GM18951 (cell line): ENCODE measurements at regions not wholly inside any gene's neighbourhood (a gene's known extent, or its start where the extent isn't known, plus 50 kb on each side); places are given as distances from the start of the nearest gene placed in this dataset.
"Not testable (repeated sequence)": the region's sequence is repeated elsewhere in the genome, so short reads cannot be mapped to it uniquely, and the experiment has no call there.

Experiments
- POLR2A ChIP-seq: IDR thresholded peaks from 4 replicates; pipeline ENCODE4 v1.6.1; 2011; ENCODE audit warnings: mild to moderate bottlenecking; ENCODE audit not compliant: insufficient read length, insufficient read depth; ENCODE audit errors: extremely low read depth
- in situ Hi-C: fragments of 300-500 bp; cut with MboI; formaldehyde crosslinking; loops from one replicate; pipeline ENCODE4 v1.12.0; 2022; ENCODE audit warnings: low sequenced_read_pairs, mixed read lengths, inconsistent platforms; ENCODE audit not compliant: unreplicated experiment

- TF ChIP-seq POLR2A = no peak
- in situ Hi-C loops = no loop called here
Observed at GRCh38 chr3:140768941-140769340, 91.1 kb downstream of the TRIM42 start.

DNA sequence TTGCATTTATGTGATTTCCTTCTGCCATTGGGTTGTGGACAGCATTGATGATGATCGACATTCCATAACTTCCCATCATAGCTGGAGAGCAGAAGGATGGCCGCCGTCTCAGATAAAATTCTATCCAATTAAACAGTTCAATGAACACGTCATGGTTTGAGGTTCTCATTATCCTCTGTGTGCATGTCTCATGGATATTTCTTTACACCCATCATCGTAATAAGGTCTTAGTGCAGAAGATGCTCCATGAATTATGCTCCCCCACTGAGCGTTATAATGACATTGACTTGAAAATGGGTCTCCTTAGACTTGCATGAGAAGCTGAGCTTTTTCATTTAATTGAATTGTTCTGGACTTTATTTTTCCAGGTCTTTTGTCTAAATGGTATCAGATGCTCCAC, 92.1 kb downstream of the TRIM42 start:
- in situ Hi-C loops = no loop called here
- TF ChIP-seq POLR2A = no peak

- TF ChIP-seq POLR2A = no peak
- in situ Hi-C loops = no loop called here
Observed at GRCh38 chr3:140770977-140771667, 93.3 kb downstream of the TRIM42 start.

DNA sequence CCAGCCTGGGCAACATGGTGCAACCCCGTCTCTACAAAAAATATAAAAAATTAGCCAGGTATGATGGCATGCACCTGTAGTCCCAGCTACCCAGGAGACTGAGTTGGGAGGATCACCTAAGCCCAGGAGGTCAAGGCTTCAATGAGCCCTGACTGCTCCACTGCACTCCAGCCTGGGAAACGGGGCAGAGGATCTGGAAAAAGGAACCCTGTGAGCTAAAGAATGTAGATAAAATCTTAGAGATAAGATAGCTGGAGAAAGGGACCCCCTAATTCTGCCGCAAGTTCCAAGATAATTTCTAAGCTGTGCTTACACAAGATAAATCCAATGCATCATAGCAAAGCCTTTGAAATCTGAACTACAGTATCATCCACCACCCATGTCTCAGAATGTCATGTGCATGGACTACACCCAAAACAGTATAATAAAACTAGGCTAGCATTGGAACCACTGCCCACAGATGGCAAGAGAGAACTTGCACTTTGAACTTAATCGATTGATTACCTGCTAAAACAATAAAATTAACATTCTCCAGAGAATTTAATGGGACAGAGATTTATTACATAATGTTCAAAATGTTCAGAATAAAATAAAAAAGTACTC, 99.9 kb downstream of the TRIM42 start:
- in situ Hi-C loops = no loop called here
- TF ChIP-seq POLR2A = no peak

GRCh38 chr3:140791368-140791767, 113.5 kb downstream of the TRIM42 start:
- no peak for TF ChIP-seq POLR2A
- in situ Hi-C loops = no loop called here

DNA sequence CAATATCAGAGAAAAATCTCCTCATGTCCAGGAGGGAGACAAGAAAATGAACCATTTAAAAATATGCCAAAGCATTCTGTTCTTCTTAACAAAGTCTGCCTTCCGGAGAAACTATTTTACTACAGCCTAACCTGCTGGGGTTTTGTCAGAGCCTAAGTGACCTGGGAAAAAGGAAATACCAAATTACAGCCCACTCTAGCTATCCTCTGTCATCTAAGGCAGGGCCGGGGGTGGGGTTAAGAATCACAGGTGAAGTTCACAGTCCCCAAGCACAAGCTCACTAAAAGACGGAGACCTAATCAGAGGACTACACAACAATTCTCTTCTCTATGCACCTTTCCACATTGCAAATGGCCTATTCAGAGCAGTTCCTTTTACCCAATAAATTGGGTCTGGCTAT, 116.6 kb downstream of the TRIM42 start:
- no peak for TF ChIP-seq POLR2A
- in situ Hi-C loops = no loop called here

DNA sequence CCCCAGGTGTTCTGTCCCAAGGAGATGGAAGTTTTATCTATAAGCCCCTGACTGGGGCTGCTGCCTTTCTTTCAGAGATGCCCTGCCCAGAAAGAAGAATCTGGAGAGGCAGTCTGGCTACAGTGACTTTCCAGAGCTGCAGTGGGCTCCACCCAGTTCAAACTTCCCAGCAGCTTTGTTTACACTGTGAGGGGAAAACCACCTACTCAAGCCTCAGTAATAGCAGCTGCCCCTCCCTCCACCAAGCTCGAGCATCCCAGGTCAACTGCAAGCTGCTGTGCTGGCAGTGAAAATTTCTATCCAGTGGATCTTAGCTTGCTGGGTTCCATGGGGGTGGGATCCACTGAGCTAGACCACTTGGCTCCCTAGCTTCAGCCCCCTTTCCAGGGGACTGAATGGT, 125.0 kb downstream of the TRIM42 start:
- in situ Hi-C loops = not testable (repeated sequence)

- no peak for TF ChIP-seq POLR2A
- in situ Hi-C loops = no loop called here
Observed at GRCh38 chr3:140809316-140809715, 131.5 kb downstream of the TRIM42 start.

- in situ Hi-C loops = no loop called here
- TF ChIP-seq POLR2A = no peak
Observed at GRCh38 chr3:140816372-140817195, 125.1 kb upstream of the SLC25A36 start.

- in situ Hi-C loops = no loop called here
- TF ChIP-seq POLR2A = no peak
Observed at GRCh38 chr3:140821493-140821892, 120.1 kb upstream of the SLC25A36 start.

GRCh38 chr3:140822401-140823047, 119.1 kb upstream of the SLC25A36 start:
- in situ Hi-C loops = no loop called here
- no peak for TF ChIP-seq POLR2A

DNA sequence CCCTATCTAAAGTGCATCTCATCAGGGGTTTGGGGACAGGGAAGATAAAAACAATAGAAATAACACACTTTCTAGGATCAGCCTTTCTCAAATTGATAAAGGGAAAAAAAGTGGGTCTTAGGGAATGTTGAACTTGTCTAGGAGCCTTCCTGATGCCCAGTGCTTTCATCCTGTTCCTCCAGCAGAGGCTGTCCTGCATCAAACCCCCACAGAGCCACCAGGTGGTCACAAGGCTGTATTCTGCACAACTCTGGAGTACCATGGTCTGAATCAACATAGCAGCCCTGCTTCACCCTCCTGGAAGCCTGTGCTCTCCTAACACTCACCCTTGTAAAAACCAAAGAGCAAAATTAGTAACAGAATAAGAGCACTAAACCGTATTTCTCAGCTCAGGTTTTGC, 118.5 kb upstream of the SLC25A36 start:
- in situ Hi-C loops = no loop called here
- no peak for TF ChIP-seq POLR2A

GRCh38 chr3:140827894-140828293, 113.7 kb upstream of the SLC25A36 start:
- in situ Hi-C loops = no loop called here
- TF ChIP-seq POLR2A = no peak
